ENCODE measurements at regions not wholly inside any gene's neighbourhood (a gene's known extent, or its start where the extent isn't known, plus 50 kb on each side); places are given as distances from the start of the nearest gene placed in this dataset.

GRCh38 chr4:26094076-26094475 lies 180.1 kb downstream of the SMIM20 start:
- Histone ChIP-seq H3K4me1 (ENCODE audit: control insufficient read depth, insufficient read depth, low read length) (no peaks in the 10 kb centered on the region), H3K27me3 (ENCODE audit: control insufficient read depth, insufficient read depth, low read length) (no peaks in the 10 kb centered on the region), H3K9ac (ENCODE audit: low read depth, low read length) (no peak overlapping the region), H3K9me3 (ENCODE audit: control insufficient read depth, insufficient read depth, low read length) (peaks cover 2% of the 10 kb centered on the region), H3K4me3 (ENCODE audit: low read depth, low read length) (no peak overlapping the region), H3K36me3 (ENCODE audit: control insufficient read depth, insufficient read depth, low read length) (no peaks in the 10 kb centered on the region)

GRCh38 chr4:26094911-26095310 lies 180.9 kb downstream of the SMIM20 start:
- Histone ChIP-seq H3K27me3 (ENCODE audit: control insufficient read depth, insufficient read depth, low read length) (no peaks in the 10 kb centered on the region), H3K9ac (ENCODE audit: low read depth, low read length) (no peak overlapping the region), H3K36me3 (ENCODE audit: control insufficient read depth, insufficient read depth, low read length) (no peaks in the 10 kb centered on the region), H3K4me1 (ENCODE audit: control insufficient read depth, insufficient read depth, low read length) (no peaks in the 10 kb centered on the region), H3K4me3 (ENCODE audit: low read depth, low read length) (no peak overlapping the region), H3K9me3 (ENCODE audit: control insufficient read depth, insufficient read depth, low read length) (peaks cover 2% of the 10 kb centered on the region)

DNA sequence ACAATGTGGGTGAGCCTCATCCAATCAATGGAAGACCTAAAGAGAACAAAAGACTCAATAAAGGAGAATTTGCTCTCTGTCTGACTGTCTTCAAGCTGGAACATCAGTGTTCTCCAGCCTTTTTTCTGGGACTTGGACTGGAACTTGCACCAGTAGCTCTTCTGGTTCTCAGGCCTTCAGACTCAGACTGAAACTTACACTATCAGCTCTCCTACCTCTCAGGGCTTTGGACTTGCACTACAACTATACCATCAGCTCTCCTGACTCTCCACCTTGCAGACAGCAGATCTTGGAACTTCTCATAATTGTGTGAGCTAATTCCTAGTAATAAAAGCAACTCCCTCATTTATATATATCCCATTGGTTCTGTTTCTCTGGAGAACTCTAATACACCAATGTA lies 185.9 kb downstream of the SMIM20 start:
- Histone ChIP-seq H3K9ac (ENCODE audit: low read depth, low read length) (no peak overlapping the region), H3K4me1 (ENCODE audit: control insufficient read depth, insufficient read depth, low read length) (no peaks in the 10 kb centered on the region), H3K36me3 (ENCODE audit: control insufficient read depth, insufficient read depth, low read length) (no peaks in the 10 kb centered on the region), H3K4me3 (ENCODE audit: low read depth, low read length) (no peak overlapping the region), H3K9me3 (ENCODE audit: control insufficient read depth, insufficient read depth, low read length) (peaks cover 2% of the 10 kb centered on the region), H3K27me3 (ENCODE audit: control insufficient read depth, insufficient read depth, low read length) (no peaks in the 10 kb centered on the region)

DNA sequence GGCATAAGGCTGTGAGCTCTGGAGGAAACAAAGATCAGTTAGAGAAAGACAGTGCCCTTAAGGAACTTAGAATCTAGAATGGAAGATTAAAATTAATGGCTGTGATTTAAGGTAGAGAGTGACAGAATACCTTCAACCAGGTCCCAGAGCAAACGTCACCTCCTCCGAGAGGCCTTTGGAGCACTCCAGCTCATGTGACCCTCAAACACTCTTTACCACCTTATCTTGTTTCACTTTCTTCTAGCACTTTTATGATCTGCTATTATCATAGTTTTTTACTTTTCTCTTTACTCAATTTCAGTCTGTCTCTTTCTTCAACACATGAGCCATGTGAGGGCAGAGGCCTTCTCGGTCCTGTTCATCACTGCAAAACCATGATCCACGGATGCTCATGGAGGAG lies 187.0 kb downstream of the SMIM20 start:
- no peaks in the 10 kb centered on the region for H3K4me1 ChIP-seq (ENCODE audit: control insufficient read depth, insufficient read depth, low read length)
- H3K9ac ChIP-seq (ENCODE audit: low read depth, low read length), result no peak overlapping the region
- no peak overlapping the region for H3K4me3 ChIP-seq (ENCODE audit: low read depth, low read length)
- peaks cover 2% of the 10 kb centered on the region for H3K9me3 ChIP-seq (ENCODE audit: control insufficient read depth, insufficient read depth, low read length)
- H3K27me3 ChIP-seq (ENCODE audit: control insufficient read depth, insufficient read depth, low read length), result no peaks in the 10 kb centered on the region
- no peaks in the 10 kb centered on the region for H3K36me3 ChIP-seq (ENCODE audit: control insufficient read depth, insufficient read depth, low read length)

DNA sequence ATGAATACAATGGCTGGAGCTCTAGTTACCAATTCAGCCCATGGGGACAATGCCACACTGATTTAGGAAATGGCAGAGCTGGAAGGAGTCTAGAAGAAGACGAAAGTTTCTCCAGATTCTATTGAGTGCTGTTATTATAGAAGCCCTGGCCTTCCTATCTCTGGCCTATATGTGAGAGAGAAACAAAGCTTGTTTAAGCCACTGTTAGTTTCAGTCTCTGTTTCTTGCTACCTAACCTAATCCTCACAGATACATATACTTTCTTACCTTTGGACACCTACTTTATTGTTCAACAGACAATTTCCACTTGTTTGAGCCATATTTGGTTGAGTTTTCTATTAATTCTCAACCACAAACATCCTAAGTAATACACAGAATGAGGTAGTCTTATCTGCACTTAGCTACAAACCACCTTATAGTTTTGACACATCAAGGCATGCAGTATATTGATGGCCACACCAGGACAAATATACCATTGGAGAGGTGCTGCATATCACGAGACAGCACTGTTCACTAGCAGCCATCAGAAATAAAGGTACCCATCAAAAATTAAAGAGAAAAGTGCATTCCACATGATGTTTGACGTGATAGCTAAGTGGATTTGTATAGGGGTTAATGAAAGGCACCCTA lies 190.2 kb downstream of the SMIM20 start:
- Histone ChIP-seq H3K9ac (ENCODE audit: low read depth, low read length) (no peak overlapping the region), H3K27me3 (ENCODE audit: control insufficient read depth, insufficient read depth, low read length) (no peaks in the 10 kb centered on the region), H3K9me3 (ENCODE audit: control insufficient read depth, insufficient read depth, low read length) (no peaks in the 10 kb centered on the region), H3K36me3 (ENCODE audit: control insufficient read depth, insufficient read depth, low read length) (no peaks in the 10 kb centered on the region), H3K4me1 (ENCODE audit: control insufficient read depth, insufficient read depth, low read length) (no peaks in the 10 kb centered on the region), H3K4me3 (ENCODE audit: low read depth, low read length) (no peak overlapping the region)

GRCh38 chr4:26105337-26105736 lies 191.3 kb downstream of the SMIM20 start:
- Histone ChIP-seq H3K27me3 (ENCODE audit: control insufficient read depth, insufficient read depth, low read length) (no peaks in the 10 kb centered on the region), H3K36me3 (ENCODE audit: control insufficient read depth, insufficient read depth, low read length) (no peaks in the 10 kb centered on the region), H3K9ac (ENCODE audit: low read depth, low read length) (no peak overlapping the region), H3K9me3 (ENCODE audit: control insufficient read depth, insufficient read depth, low read length) (no peaks in the 10 kb centered on the region), H3K4me1 (ENCODE audit: control insufficient read depth, insufficient read depth, low read length) (no peaks in the 10 kb centered on the region), H3K4me3 (ENCODE audit: low read depth, low read length) (no peak overlapping the region)

- Histone ChIP-seq H3K4me3 (ENCODE audit: low read depth, low read length) (no peak overlapping the region), H3K27me3 (ENCODE audit: control insufficient read depth, insufficient read depth, low read length) (no peaks in the 10 kb centered on the region), H3K9ac (ENCODE audit: low read depth, low read length) (no peak overlapping the region), H3K36me3 (ENCODE audit: control insufficient read depth, insufficient read depth, low read length) (no peaks in the 10 kb centered on the region), H3K9me3 (ENCODE audit: control insufficient read depth, insufficient read depth, low read length) (no peaks in the 10 kb centered on the region), H3K4me1 (ENCODE audit: control insufficient read depth, insufficient read depth, low read length) (no peaks in the 10 kb centered on the region)
Observed at GRCh38 chr4:26105815-26106699, 192.0 kb downstream of the SMIM20 start.

DNA sequence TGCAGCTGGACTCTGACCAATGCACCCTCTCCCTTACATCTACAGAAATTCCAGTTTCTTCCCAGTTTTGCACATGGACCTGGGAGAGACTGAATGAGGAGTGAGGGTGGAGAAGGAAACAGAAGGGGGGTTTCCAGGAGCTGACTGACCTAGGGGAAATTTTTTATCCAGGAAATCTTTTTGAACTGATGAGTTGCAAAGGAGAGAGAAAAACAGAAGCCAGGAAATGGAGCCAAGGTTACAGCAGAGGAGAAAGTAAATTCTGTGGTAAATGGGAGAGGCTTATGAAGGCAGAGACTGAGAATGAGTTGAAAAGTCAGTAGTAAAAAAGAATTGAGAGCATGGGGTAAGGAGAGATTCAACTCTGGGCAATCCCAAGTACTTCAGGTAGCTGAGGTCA lies 192.8 kb downstream of the SMIM20 start:
- Histone ChIP-seq H3K27me3 (ENCODE audit: control insufficient read depth, insufficient read depth, low read length) (no peaks in the 10 kb centered on the region), H3K9me3 (ENCODE audit: control insufficient read depth, insufficient read depth, low read length) (no peaks in the 10 kb centered on the region), H3K4me1 (ENCODE audit: control insufficient read depth, insufficient read depth, low read length) (no peaks in the 10 kb centered on the region), H3K36me3 (ENCODE audit: control insufficient read depth, insufficient read depth, low read length) (no peaks in the 10 kb centered on the region), H3K9ac (ENCODE audit: low read depth, low read length) (no peak overlapping the region), H3K4me3 (ENCODE audit: low read depth, low read length) (no peak overlapping the region)

- no peaks in the 10 kb centered on the region for H3K36me3 ChIP-seq (ENCODE audit: control insufficient read depth, insufficient read depth, low read length)
- H3K4me1 ChIP-seq (ENCODE audit: control insufficient read depth, insufficient read depth, low read length), result no peaks in the 10 kb centered on the region
- no peak overlapping the region for H3K4me3 ChIP-seq (ENCODE audit: low read depth, low read length)
- peaks cover 4% of the 10 kb centered on the region for H3K9me3 ChIP-seq (ENCODE audit: control insufficient read depth, insufficient read depth, low read length)
- no peaks in the 10 kb centered on the region for H3K27me3 ChIP-seq (ENCODE audit: control insufficient read depth, insufficient read depth, low read length)
- H3K9ac ChIP-seq (ENCODE audit: low read depth, low read length), result no peak overlapping the region
Observed at GRCh38 chr4:26108054-26108453, 194.0 kb downstream of the SMIM20 start.

GRCh38 chr4:26110493-26110892 lies 196.5 kb downstream of the SMIM20 start:
- no peak overlapping the region for H3K4me3 ChIP-seq (ENCODE audit: low read depth, low read length)
- no peak overlapping the region for H3K9ac ChIP-seq (ENCODE audit: low read depth, low read length)
- no peaks in the 10 kb centered on the region for H3K36me3 ChIP-seq (ENCODE audit: control insufficient read depth, insufficient read depth, low read length)
- no peaks in the 10 kb centered on the region for H3K27me3 ChIP-seq (ENCODE audit: control insufficient read depth, insufficient read depth, low read length)
- H3K4me1 ChIP-seq (ENCODE audit: control insufficient read depth, insufficient read depth, low read length), result no peaks in the 10 kb centered on the region
- peaks cover 6% of the 10 kb centered on the region for H3K9me3 ChIP-seq (ENCODE audit: control insufficient read depth, insufficient read depth, low read length)

GRCh38 chr4:26113339-26113940 lies 199.4 kb downstream of the SMIM20 start:
- no peaks in the 10 kb centered on the region for H3K27me3 ChIP-seq (ENCODE audit: control insufficient read depth, insufficient read depth, low read length)
- peaks cover 6% of the 10 kb centered on the region for H3K9me3 ChIP-seq (ENCODE audit: control insufficient read depth, insufficient read depth, low read length)
- no peaks in the 10 kb centered on the region for H3K36me3 ChIP-seq (ENCODE audit: control insufficient read depth, insufficient read depth, low read length)
- no peak overlapping the region for H3K9ac ChIP-seq (ENCODE audit: low read depth, low read length)
- H3K4me1 ChIP-seq (ENCODE audit: control insufficient read depth, insufficient read depth, low read length), result no peaks in the 10 kb centered on the region
- no peak overlapping the region for H3K4me3 ChIP-seq (ENCODE audit: low read depth, low read length)

DNA sequence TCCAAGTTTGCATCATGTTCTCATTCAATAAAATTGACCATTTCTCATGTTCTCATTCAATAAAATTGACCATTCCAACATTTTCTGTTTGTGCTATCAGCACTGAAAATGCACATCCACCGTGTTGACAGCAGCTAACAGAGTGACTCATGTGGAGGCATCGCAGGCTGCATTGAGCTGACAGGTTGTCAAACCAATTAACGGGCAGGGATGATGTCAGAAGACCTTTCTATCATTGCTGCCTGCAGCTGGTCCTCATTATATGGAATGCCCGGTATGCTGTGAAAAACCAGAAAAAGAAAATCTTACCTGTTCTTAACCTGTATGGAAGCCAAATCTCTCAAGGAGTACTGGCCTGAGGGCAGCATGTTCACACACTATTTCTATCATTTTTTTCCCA lies 202.0 kb downstream of the SMIM20 start:
- peaks cover 6% of the 10 kb centered on the region for H3K9me3 ChIP-seq (ENCODE audit: control insufficient read depth, insufficient read depth, low read length)
- H3K4me1 ChIP-seq (ENCODE audit: control insufficient read depth, insufficient read depth, low read length), result no peaks in the 10 kb centered on the region
- no peak overlapping the region for H3K4me3 ChIP-seq (ENCODE audit: low read depth, low read length)
- H3K27me3 ChIP-seq (ENCODE audit: control insufficient read depth, insufficient read depth, low read length), result no peaks in the 10 kb centered on the region
- no peaks in the 10 kb centered on the region for H3K36me3 ChIP-seq (ENCODE audit: control insufficient read depth, insufficient read depth, low read length)
- H3K9ac ChIP-seq (ENCODE audit: low read depth, low read length), result no peak overlapping the region
